ENCODE measurements at regions not wholly inside any gene's neighbourhood (a gene's known extent, or its start where the extent isn't known, plus 50 kb on each side); places are given as distances from the start of the nearest gene placed in this dataset.

- H3F3A ChIP-seq (ENCODE audit: low read depth) = no peaks in the 10 kb centered on the region
- TF ChIP-seq EZH2phosphoT487 (IDR thresholded peaks at IDR 0.05; ENCODE audit: borderline replicate concordance) = no peak
- TF ChIP-seq CTCF (conservative IDR thresholded peaks at IDR 0.05; ENCODE audit: low read length) = no peak
- peaks cover 66% of the 10 kb centered on the region for H3K4me1 ChIP-seq (ENCODE audit: insufficient read depth, low read length, poor library complexity, severe bottlenecking)
- no peak overlapping the region for H3K4me3 ChIP-seq (ENCODE audit: low read length, poor library complexity, severe bottlenecking)
- no peaks in the 10 kb centered on the region for H3K36me3 ChIP-seq (ENCODE audit: insufficient read depth, low read length)
- no peak overlapping the region for H3K9ac ChIP-seq (ENCODE audit: low read depth, low read length, poor library complexity, severe bottlenecking)
- H4K20me1 ChIP-seq (ENCODE audit: insufficient read depth, low read length, poor library complexity, severe bottlenecking) = no peaks in the 10 kb centered on the region
- H3K79me2 ChIP-seq (ENCODE audit: insufficient read depth, low read length) = peaks cover 45% of the 10 kb centered on the region
- H3K4me2 ChIP-seq (ENCODE audit: low read depth, low read length, poor library complexity, severe bottlenecking) = no peak overlapping the region
- H3K27me3 ChIP-seq (ENCODE audit: insufficient read depth, low read length, poor library complexity, severe bottlenecking) = no peaks in the 10 kb centered on the region
- no peaks in the 10 kb centered on the region for H3K9me2 ChIP-seq (replicated peaks; ENCODE audit: low read depth, low read length)
- no peaks in the 10 kb centered on the region for H3K9me3 ChIP-seq (ENCODE audit: insufficient read depth, low read depth, low read length)
- H2AFZ ChIP-seq (ENCODE audit: low read length) = no peak overlapping the region
Observed at GRCh38 chr3:31274326-31275024, 258.2 kb upstream of the STT3B start.

GRCh38 chr3:31275038-31275572 is 257.6 kb upstream of the STT3B start:
- no peak for TF ChIP-seq EZH2phosphoT487 (IDR thresholded peaks at IDR 0.05; ENCODE audit: borderline replicate concordance)
- TF ChIP-seq CTCF (conservative IDR thresholded peaks at IDR 0.05; ENCODE audit: low read length) = no peak
- Histone ChIP-seq H3K9me2 (replicated peaks; ENCODE audit: low read depth, low read length) (no peaks in the 10 kb centered on the region), H3K36me3 (ENCODE audit: insufficient read depth, low read length) (no peaks in the 10 kb centered on the region), H3K4me3 (ENCODE audit: low read length, poor library complexity, severe bottlenecking) (no peak overlapping the region), H2AFZ (ENCODE audit: low read length) (no peak overlapping the region), H4K20me1 (ENCODE audit: insufficient read depth, low read length, poor library complexity, severe bottlenecking) (no peaks in the 10 kb centered on the region), H3K4me2 (ENCODE audit: low read depth, low read length, poor library complexity, severe bottlenecking) (no peak overlapping the region), H3K79me2 (ENCODE audit: insufficient read depth, low read length) (peaks cover 39% of the 10 kb centered on the region), H3K27me3 (ENCODE audit: insufficient read depth, low read length, poor library complexity, severe bottlenecking) (no peaks in the 10 kb centered on the region), H3K9me3 (ENCODE audit: insufficient read depth, low read depth, low read length) (no peaks in the 10 kb centered on the region), H3K4me1 (ENCODE audit: insufficient read depth, low read length, poor library complexity, severe bottlenecking) (peaks cover 60% of the 10 kb centered on the region), H3K9ac (ENCODE audit: low read depth, low read length, poor library complexity, severe bottlenecking) (no peak overlapping the region), H3F3A (ENCODE audit: low read depth) (no peaks in the 10 kb centered on the region)

GRCh38 chr3:31275583-31275982 is 257.1 kb upstream of the STT3B start:
- Histone ChIP-seq H3K36me3 (ENCODE audit: insufficient read depth, low read length) (no peaks in the 10 kb centered on the region), H3K9me3 (ENCODE audit: insufficient read depth, low read depth, low read length) (no peaks in the 10 kb centered on the region), H3K4me2 (ENCODE audit: low read depth, low read length, poor library complexity, severe bottlenecking) (no peak overlapping the region), H3K4me1 (ENCODE audit: insufficient read depth, low read length, poor library complexity, severe bottlenecking) (peaks cover 55% of the 10 kb centered on the region), H3K27me3 (ENCODE audit: insufficient read depth, low read length, poor library complexity, severe bottlenecking) (no peaks in the 10 kb centered on the region), H3K9ac (ENCODE audit: low read depth, low read length, poor library complexity, severe bottlenecking) (no peak overlapping the region), H3K79me2 (ENCODE audit: insufficient read depth, low read length) (peaks cover 34% of the 10 kb centered on the region; the same call in 1 of the 2 replicates), H3K9me2 (replicated peaks; ENCODE audit: low read depth, low read length) (no peaks in the 10 kb centered on the region), H4K20me1 (ENCODE audit: insufficient read depth, low read length, poor library complexity, severe bottlenecking) (no peaks in the 10 kb centered on the region), H2AFZ (ENCODE audit: low read length) (no peak overlapping the region), H3K4me3 (ENCODE audit: low read length, poor library complexity, severe bottlenecking) (no peak overlapping the region), H3F3A (ENCODE audit: low read depth) (no peaks in the 10 kb centered on the region)
- TF ChIP-seq CTCF (conservative IDR thresholded peaks at IDR 0.05; ENCODE audit: low read length) (no peak), EZH2phosphoT487 (IDR thresholded peaks at IDR 0.05; ENCODE audit: borderline replicate concordance) (no peak)

Data from Loucy (cell line).